BLaER1 treated with 17β-estradiol and CSF1 and Interleukin-3, amounts not matched to agents 10 nM and 100 nM (cell line): ENCODE measurements at regions not wholly inside any gene's neighbourhood (a gene's known extent, or its start where the extent isn't known, plus 50 kb on each side); places are given as distances from the start of the nearest gene placed in this dataset.

Source experiments
- H3K27ac ChIP-seq, 11 experiments: shearing (Covaris generic); formaldehyde crosslinking; 2 replicates each; pipeline ENCODE4 v1.8.1; 2022
- H3K27me3 ChIP-seq, 11 experiments: shearing (Covaris generic); formaldehyde crosslinking; 2 replicates each; pipeline ENCODE4 v1.8.1; 2022
- H3K36me3 ChIP-seq, 11 experiments: shearing (Covaris generic); formaldehyde crosslinking; 2 replicates each; pipeline ENCODE4 v1.8.1; 2022
- H3K4me1 ChIP-seq, 10 experiments: shearing (Covaris generic); formaldehyde crosslinking; 2 replicates each; pipeline ENCODE4 v1.8.1; 2022
- H3K4me2 ChIP-seq, 11 experiments: shearing (Covaris generic); formaldehyde crosslinking; 2 replicates each; pipeline ENCODE4 v1.8.1; 2022
- H3K4me3 ChIP-seq, 10 experiments: shearing (Covaris generic); formaldehyde crosslinking; 2 replicates each; pipeline ENCODE4 v1.8.1; 2022
- H3K9ac ChIP-seq, 11 experiments: shearing (Covaris generic); formaldehyde crosslinking; 2 replicates each; pipeline ENCODE4 v1.8.1; 2022
- H3K9me3 ChIP-seq, 11 experiments: shearing (Covaris generic); formaldehyde crosslinking; replicated peaks in 1 of 11; 2 replicates each; pipeline ENCODE4 v1.8.1; 2022
- H4K20me1 ChIP-seq, 11 experiments: shearing (Covaris generic); formaldehyde crosslinking; 2 replicates each; pipeline ENCODE4 v1.8.1; 2022
- Cebpa-rat ChIP-seq, 11 experiments: shearing (Covaris generic); IDR thresholded peaks; 2 replicates each; pipeline ENCODE4 v1.8.1; 2022

DNA sequence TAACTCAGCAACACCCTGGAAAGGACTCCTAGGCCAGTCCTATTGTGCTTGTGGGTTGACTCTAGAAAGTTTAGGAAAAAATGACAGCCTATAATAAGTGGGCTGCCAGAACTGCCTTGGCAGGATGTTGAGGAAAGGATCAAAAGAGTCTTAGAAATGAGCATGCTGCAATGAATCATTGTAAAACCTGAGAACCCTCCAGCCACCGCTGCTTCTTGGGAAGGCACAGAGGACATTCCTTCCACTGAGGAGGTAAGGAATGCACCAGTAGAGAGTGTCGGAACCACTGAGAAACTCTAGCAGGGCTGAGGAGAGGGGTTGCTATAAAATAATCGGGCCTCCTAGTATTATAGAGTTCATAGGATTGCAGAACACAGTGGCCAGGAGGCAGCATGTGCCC, 146.7 kb upstream of the SMIM21 start:
- no peak overlapping the region for H3K9ac ChIP-seq
- no peaks in the 10 kb centered on the region for H3K36me3 ChIP-seq
- H3K9me3 ChIP-seq: peaks cover 0 to 7% (median 3%) of the 10 kb centered on the region in 11 experiments; a peak in 3 of 22 replicates
- no peak overlapping the region for H3K4me2 ChIP-seq
- no peaks in the 10 kb centered on the region for H3K4me1 ChIP-seq
- H3K27me3 ChIP-seq: no peaks in the 10 kb centered on the region
- no peak for TF ChIP-seq Cebpa-rat (IDR thresholded peaks at IDR 0.05)
- no peaks in the 10 kb centered on the region for H4K20me1 ChIP-seq
- H3K27ac ChIP-seq: no peak overlapping the region
- H3K4me3 ChIP-seq: no peak overlapping the region

DNA sequence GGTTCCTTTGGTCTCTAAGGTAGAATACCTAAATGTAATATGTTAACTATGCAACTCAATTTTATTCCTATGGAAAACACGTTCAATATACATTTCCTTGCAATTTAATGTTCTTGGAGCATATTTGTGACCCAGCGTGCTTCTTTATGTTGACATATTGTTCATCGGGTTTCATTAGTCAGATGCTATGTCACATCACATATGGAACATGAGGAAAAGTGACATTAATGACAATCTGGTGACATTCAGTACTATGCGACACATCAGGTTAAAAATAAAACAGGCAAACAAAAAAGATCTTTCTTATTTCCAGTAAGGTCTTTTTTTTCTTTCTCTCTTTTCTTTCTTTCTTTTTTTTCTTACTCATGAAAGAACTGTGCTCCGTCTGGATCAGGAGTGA, 135.6 kb upstream of the SMIM21 start:
- Histone ChIP-seq H3K27ac (no peak overlapping the region), H4K20me1 (no peaks in the 10 kb centered on the region), H3K9me3 (no peaks in the 10 kb centered on the region; a peak in 2 of 22 replicates), H3K4me1 (no peaks in the 10 kb centered on the region; a peak in 2 of 20 replicates), H3K4me2 (no peak overlapping the region), H3K36me3 (no peaks in the 10 kb centered on the region), H3K27me3 (no peaks in the 10 kb centered on the region), H3K9ac (no peak overlapping the region), H3K4me3 (no peak overlapping the region)
- TF ChIP-seq Cebpa-rat (IDR thresholded peaks at IDR 0.05): no peak

DNA sequence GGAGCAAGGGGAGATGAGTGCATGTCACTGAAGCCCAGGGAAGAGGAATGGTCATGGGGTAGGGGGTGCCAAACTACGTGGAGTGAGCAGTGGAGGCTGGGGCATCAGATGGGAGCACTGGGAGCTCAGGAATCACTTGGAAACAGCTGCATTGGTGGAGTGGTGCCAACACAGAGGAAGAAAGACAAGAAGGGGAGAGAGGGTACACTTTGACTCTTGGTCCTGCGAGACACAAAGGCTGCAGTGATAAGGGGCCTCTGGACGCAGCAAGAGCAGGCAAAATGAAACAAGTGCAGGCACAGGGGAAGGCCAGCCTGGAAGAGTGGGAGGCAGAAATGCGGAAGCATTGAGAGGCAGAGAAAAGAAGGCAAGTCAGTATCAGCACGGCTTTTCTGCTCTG, 134.7 kb upstream of the SMIM21 start:
- TF ChIP-seq Cebpa-rat (IDR thresholded peaks at IDR 0.05): no peak

DNA sequence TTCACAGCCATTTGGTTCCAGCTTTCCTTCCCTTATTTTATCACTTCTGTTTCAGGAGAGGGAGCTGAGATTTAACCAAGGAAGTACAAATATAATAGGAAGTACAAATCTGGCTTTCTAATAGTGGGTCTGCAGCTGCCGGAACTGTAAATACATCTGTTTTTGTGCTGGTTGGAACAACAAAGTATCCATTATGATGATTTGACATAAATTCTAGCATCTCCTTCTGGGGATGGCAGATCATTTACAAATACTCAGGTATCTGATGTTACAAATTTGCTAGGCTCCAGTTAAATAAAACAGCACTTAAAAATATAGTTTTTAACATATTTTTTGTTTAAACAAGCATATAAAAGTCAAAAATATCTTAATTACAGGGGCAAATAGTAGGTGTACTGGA, 131.3 kb upstream of the SMIM21 start:
- H3K4me1 ChIP-seq: no peaks in the 10 kb centered on the region; a peak in 1 of 20 replicates
- no peak for TF ChIP-seq Cebpa-rat (IDR thresholded peaks at IDR 0.05)
- no peak overlapping the region for H3K9ac ChIP-seq
- no peaks in the 10 kb centered on the region for H4K20me1 ChIP-seq
- H3K27me3 ChIP-seq: no peaks in the 10 kb centered on the region
- H3K36me3 ChIP-seq: no peaks in the 10 kb centered on the region
- H3K9me3 ChIP-seq: no peaks in the 10 kb centered on the region
- no peak overlapping the region for H3K4me3 ChIP-seq
- no peak overlapping the region for H3K4me2 ChIP-seq
- H3K27ac ChIP-seq: no peak overlapping the region

More for the DNA sequence above, 134.7 kb upstream of the SMIM21 start:
- Histone ChIP-seq H4K20me1 (no peaks in the 10 kb centered on the region), H3K4me3 (no peak overlapping the region), H3K27me3 (no peaks in the 10 kb centered on the region), H3K4me1 (no peaks in the 10 kb centered on the region; a peak in 2 of 20 replicates), H3K4me2 (no peak overlapping the region), H3K36me3 (no peaks in the 10 kb centered on the region), H3K9me3 (no peaks in the 10 kb centered on the region; a peak in 1 of 22 replicates), H3K27ac (no peak overlapping the region), H3K9ac (no peak overlapping the region)

DNA sequence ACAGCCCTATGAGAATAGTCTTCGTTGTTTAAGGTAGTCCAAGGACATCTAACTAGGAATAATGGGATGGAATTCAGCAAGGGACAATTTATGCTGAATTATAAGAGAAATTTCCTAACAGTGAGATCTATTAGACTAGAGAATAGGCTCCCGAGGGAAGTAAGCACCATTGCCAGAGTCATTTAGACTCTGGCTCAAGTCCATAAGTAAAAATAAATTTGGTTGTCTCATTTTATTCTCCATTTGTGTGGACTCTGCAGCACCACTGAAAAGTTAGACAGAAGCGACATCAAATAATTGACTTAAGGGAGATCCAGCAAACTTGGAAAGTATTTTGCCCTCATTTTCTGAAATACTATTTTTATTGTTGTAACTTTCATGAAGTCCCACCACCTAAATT, 129.3 kb upstream of the SMIM21 start:
- no peaks in the 10 kb centered on the region for H4K20me1 ChIP-seq
- H3K27ac ChIP-seq: no peak overlapping the region
- H3K9me3 ChIP-seq: no peaks in the 10 kb centered on the region
- H3K36me3 ChIP-seq: no peaks in the 10 kb centered on the region
- H3K9ac ChIP-seq: no peak overlapping the region
- TF ChIP-seq Cebpa-rat (IDR thresholded peaks at IDR 0.05): no peak
- no peak overlapping the region for H3K4me2 ChIP-seq
- H3K4me3 ChIP-seq: no peak overlapping the region
- H3K27me3 ChIP-seq: no peaks in the 10 kb centered on the region
- no peaks in the 10 kb centered on the region; a peak in 1 of 20 replicates for H3K4me1 ChIP-seq

DNA sequence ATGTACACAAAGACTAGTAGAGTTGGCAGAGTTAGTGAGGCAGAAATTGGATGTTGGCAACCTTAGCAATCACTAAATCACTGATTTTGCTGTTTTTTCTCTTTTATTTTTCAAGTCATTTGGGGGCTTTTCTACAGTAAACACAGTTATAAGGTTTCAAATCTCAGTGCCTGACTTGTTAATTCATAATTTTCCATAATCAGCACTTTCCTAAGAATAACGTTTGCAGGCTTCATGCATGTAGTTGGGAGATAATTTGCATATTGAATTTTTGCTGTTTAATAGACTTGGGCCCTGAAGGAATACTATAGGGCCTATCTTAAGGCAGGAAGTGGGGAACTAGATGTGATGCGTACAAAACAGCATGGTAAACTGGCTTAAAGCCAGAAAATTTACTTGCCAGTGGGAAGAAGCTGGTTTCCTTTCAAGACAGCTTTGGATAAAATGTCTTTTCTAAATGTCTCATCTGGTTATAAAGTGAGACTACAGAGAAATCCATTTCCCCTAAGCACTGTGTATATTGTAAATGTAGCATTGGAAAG, 127.2 kb upstream of the SMIM21 start:
- Histone ChIP-seq H3K27me3 (no peaks in the 10 kb centered on the region), H3K4me1 (peaks cover 0 to 12% (median 10%) of the 10 kb centered on the region in 10 experiments; a peak in 12 of 20 replicates), H3K36me3 (no peaks in the 10 kb centered on the region), H3K4me2 (no peak overlapping the region), H3K4me3 (no peak overlapping the region), H3K27ac (no peak overlapping the region), H3K9me3 (no peaks in the 10 kb centered on the region), H3K9ac (no peak overlapping the region), H4K20me1 (no peaks in the 10 kb centered on the region)
- TF ChIP-seq Cebpa-rat (IDR thresholded peaks at IDR 0.05): no peak

DNA sequence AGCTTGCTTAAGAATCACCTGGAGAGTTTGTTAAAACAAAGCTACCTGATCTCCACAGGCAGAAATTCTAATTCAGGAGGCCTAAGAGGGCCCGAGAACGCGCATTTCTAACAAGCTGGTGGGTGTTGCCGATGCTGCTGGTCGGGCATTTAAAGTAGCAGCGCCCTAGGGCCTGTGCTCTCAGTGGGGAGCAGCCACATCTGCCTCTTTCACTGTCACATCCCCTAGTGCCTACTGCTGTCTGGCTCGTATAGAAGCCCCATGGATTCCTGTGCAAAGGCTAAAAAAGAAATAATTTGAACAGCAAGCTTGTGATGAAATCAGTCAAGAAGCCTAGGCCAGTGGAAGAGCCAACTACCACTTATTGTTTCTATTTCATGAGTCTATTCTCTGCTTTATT, 126.7 kb upstream of the SMIM21 start:
- Histone ChIP-seq H3K36me3 (no peaks in the 10 kb centered on the region), H3K4me1 (peaks cover 0 to 12% (median 10%) of the 10 kb centered on the region in 10 experiments; a peak in 12 of 20 replicates), H3K27ac (no peak overlapping the region), H3K27me3 (no peaks in the 10 kb centered on the region), H3K9ac (no peak overlapping the region), H3K4me3 (no peak overlapping the region), H3K9me3 (no peaks in the 10 kb centered on the region), H3K4me2 (no peak overlapping the region), H4K20me1 (no peaks in the 10 kb centered on the region)
- no peak for TF ChIP-seq Cebpa-rat (IDR thresholded peaks at IDR 0.05)

DNA sequence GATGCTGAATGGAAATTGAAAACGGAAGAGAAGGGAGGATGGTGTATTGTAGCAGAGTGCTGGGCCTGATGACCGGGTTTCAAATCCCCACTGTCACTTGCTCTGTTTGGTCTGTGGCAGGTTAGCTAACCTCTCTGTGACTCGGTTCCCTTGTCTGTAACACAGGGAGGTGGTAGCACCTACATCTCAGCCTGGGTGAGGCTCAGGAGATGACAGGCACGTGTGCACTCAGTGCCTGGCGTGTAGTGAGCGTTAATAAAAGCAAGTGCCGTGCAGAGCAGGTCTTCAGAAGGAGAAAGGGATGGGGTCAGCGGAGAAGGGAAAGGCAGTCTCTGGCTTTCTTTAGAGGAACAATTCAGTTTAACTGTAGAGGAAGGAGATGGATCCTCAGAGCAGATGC, 125.5 kb upstream of the SMIM21 start:
- Histone ChIP-seq H3K9me3 (peaks cover 0 to 8% (median 0%) of the 10 kb centered on the region in 11 experiments; a peak in 2 of 22 replicates), H4K20me1 (no peaks in the 10 kb centered on the region), H3K4me3 (no peak overlapping the region), H3K27ac (no peak overlapping the region), H3K4me2 (no peak overlapping the region), H3K4me1 (peaks cover 8 to 22% (median 20%) of the 10 kb centered on the region in 10 experiments; a peak in 18 of 20 replicates), H3K36me3 (no peaks in the 10 kb centered on the region), H3K27me3 (no peaks in the 10 kb centered on the region), H3K9ac (no peak overlapping the region)
- TF ChIP-seq Cebpa-rat (IDR thresholded peaks at IDR 0.05): no peak

DNA sequence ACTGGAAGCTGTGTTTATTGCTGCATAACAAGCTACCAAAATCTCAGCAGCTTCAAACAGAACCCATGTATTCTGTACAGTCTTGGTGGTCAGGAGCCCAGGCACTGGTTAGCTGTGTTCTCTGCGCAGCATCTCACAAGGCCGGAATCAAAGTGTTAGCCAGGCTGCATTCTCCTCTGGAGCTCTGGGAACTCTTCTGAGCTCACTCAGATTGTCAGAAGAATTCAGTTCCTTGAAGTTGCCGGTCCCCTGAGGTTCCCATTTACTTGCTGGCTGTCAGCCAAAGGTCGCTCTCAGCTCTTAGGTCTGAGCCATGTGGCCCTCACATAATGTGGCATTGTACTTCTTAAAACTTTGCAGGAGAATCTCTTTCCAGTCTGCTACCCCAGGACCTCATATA, 123.6 kb upstream of the SMIM21 start:
- Histone ChIP-seq H3K4me2 (peak overlapping the region in 10 of 11 experiments; percentile 6 to 54 (median 32); a peak in 16 of 22 replicates), H3K27me3 (no peaks in the 10 kb centered on the region), H3K27ac (no peak overlapping the region), H3K9me3 (peaks cover 0 to 13% (median 0%) of the 10 kb centered on the region in 11 experiments; a peak in 5 of 22 replicates), H3K9ac (no peak overlapping the region), H3K4me3 (no peak overlapping the region), H3K36me3 (no peaks in the 10 kb centered on the region), H3K4me1 (peaks cover 8 to 23% (median 20%) of the 10 kb centered on the region in 10 experiments; a peak in 18 of 20 replicates), H4K20me1 (no peaks in the 10 kb centered on the region)
- no peak for TF ChIP-seq Cebpa-rat (IDR thresholded peaks at IDR 0.05)

DNA sequence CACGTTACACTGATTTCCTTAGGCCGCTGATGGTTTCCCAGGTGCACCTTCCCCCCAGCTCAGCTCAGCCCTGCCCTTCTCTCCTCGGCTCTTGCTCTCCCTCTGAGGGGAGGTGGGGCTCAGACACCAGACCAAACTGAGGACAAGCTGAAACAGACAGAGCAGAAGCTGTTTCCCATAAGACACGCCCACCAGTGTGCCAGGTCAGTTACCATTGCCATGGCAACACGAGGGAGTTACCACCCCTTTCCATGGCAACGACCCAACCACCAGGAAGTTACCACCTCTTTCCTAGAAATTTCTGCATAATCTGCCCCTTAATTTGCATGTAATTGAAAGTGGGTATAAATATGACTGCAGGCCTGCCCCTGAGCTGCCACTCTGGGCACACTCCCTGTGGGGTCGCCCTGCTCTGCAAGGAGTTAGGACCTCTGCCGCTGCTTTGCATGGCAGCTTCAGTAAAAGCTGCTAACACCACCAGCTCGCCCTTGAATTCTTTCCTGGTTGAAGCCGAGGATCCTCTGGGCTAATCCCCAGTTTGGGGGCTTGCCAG, 120.9 kb upstream of the SMIM21 start:
- Histone ChIP-seq H3K9ac (no peak overlapping the region), H3K27me3 (no peaks in the 10 kb centered on the region), H3K36me3 (no peaks in the 10 kb centered on the region), H3K4me1 (peaks cover 8 to 23% (median 20%) of the 10 kb centered on the region in 10 experiments; a peak in 18 of 20 replicates), H3K27ac (no peak overlapping the region; a peak in 1 of 22 replicates), H3K4me2 (peak overlapping the region; percentile 10 to 50 (median 37); a peak in 20 of 22 replicates), H3K4me3 (no peak overlapping the region), H4K20me1 (no peaks in the 10 kb centered on the region), H3K9me3 (peaks cover 0 to 13% (median 0%) of the 10 kb centered on the region in 11 experiments; a peak in 5 of 22 replicates)
- TF ChIP-seq Cebpa-rat (IDR thresholded peaks at IDR 0.05): no peak
